ENCODE measurements at regions not wholly inside any gene's neighbourhood (a gene's known extent, or its start where the extent isn't known, plus 50 kb on each side); places are given as distances from the start of the nearest gene placed in this dataset.

DNA sequence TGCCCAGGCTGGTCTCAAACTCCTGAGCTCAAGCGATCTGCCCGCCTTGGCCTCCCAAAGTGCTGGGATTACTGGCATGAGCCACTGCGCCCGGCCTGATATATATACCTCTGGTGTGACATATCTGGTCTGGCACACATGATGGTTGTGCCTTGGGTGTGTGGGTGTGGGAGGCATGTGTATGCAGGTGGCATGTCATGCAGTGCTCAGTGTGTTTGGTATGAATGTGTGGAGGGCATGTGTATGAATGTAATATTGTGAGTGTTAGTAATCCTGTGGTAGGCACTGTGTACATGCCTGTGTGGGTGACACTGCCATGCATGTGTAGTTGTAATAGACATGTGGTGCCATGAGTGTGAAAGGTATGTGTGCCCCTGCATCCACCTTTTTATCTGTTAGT is 179.3 kb upstream of the GOT2 start (continued):
- TF ChIP-seq, protein P1, sequence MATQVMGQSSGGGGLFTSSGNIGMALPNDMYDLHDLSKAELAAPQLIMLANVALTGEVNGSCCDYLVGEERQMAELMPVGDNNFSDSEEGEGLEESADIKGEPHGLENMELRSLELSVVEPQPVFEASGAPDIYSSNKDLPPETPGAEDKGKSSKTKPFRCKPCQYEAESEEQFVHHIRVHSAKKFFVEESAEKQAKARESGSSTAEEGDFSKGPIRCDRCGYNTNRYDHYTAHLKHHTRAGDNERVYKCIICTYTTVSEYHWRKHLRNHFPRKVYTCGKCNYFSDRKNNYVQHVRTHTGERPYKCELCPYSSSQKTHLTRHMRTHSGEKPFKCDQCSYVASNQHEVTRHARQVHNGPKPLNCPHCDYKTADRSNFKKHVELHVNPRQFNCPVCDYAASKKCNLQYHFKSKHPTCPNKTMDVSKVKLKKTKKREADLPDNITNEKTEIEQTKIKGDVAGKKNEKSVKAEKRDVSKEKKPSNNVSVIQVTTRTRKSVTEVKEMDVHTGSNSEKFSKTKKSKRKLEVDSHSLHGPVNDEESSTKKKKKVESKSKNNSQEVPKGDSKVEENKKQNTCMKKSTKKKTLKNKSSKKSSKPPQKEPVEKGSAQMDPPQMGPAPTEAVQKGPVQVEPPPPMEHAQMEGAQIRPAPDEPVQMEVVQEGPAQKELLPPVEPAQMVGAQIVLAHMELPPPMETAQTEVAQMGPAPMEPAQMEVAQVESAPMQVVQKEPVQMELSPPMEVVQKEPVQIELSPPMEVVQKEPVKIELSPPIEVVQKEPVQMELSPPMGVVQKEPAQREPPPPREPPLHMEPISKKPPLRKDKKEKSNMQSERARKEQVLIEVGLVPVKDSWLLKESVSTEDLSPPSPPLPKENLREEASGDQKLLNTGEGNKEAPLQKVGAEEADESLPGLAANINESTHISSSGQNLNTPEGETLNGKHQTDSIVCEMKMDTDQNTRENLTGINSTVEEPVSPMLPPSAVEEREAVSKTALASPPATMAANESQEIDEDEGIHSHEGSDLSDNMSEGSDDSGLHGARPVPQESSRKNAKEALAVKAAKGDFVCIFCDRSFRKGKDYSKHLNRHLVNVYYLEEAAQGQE (IDR thresholded peaks at IDR 0.05; ENCODE audit: unreplicated experiment): no peak
- TF ChIP-seq CREB1 (CRISPR knock-in tag; IDR thresholded peaks at IDR 0.05; ENCODE audit: low read depth): no peak
- TF ChIP-seq STAT1 (IDR thresholded peaks at IDR 0.05; ENCODE audit: unreplicated experiment): no peak

DNA sequence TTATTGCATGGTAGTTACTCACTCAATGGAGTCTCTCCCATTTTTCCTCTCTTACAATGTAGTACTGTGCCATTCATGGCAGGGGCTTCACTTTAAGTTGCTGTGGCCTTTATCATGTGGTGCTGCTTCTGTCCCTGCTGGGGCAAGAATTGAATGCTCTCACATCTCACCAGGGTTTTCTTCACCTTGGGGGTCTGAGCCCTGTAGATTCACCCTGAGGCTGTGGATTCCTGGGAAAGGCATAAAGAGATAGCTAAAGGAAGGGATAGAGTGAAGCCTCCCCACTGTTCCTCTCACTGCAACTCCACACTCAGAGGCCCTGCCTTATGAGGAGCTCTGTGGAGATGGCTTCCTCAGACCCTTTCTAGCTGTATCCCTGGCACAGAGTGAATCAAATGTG is 178.5 kb upstream of the GOT2 start:
- peaks cover 11% of the 10 kb centered on the region for H3K9me3 Mint-ChIP-seq
- ATAC-seq: no peak
- Histone ChIP-seq H2AFZ (no peak overlapping the region), H3K4me3 (no peak overlapping the region), H3K4me2 (no peak overlapping the region), H3K79me2 (replicated peaks; ENCODE audit: insufficient read depth) (no peaks in the 10 kb centered on the region), H4K20me1 (replicated peaks; ENCODE audit: insufficient read depth) (no peaks in the 10 kb centered on the region), H3K27ac (ENCODE audit: low read depth) (no peak overlapping the region), H3K9me2 (ENCODE audit: insufficient read depth) (0 out of 2 replicates have a peak, but pooled peaks cover 2% of the 10 kb centered on the region), H3K36me3 (ENCODE audit: insufficient read depth) (no peaks in the 10 kb centered on the region), H3K27me3 (ENCODE audit: insufficient read depth) (no peaks in the 10 kb centered on the region), H3K4me1 (ENCODE audit: insufficient read depth) (no peaks in the 10 kb centered on the region), H3F3A (replicated peaks; ENCODE audit: low read depth) (no peaks in the 10 kb centered on the region)
- no peaks in the 10 kb centered on the region; the same call in 2 of the 3 replicates for H3K36me3 Mint-ChIP-seq (ENCODE audit: low read depth)
- no peak for TF ChIP-seq CREB1 (CRISPR knock-in tag; IDR thresholded peaks at IDR 0.05; ENCODE audit: low read depth)
- TF ChIP-seq, protein P2, sequence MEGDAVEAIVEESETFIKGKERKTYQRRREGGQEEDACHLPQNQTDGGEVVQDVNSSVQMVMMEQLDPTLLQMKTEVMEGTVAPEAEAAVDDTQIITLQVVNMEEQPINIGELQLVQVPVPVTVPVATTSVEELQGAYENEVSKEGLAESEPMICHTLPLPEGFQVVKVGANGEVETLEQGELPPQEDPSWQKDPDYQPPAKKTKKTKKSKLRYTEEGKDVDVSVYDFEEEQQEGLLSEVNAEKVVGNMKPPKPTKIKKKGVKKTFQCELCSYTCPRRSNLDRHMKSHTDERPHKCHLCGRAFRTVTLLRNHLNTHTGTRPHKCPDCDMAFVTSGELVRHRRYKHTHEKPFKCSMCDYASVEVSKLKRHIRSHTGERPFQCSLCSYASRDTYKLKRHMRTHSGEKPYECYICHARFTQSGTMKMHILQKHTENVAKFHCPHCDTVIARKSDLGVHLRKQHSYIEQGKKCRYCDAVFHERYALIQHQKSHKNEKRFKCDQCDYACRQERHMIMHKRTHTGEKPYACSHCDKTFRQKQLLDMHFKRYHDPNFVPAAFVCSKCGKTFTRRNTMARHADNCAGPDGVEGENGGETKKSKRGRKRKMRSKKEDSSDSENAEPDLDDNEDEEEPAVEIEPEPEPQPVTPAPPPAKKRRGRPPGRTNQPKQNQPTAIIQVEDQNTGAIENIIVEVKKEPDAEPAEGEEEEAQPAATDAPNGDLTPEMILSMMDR (conservative IDR thresholded peaks at IDR 0.05; ENCODE audit: low read depth in 2 of 2): no peak
- TF ChIP-seq NANOG (IDR thresholded peaks at IDR 0.05; ENCODE audit: borderline replicate concordance): no peak
- no peak for TF ChIP-seq EZH2 (IDR thresholded peaks at IDR 0.05; ENCODE audit: low read depth, unreplicated experiment)
- H3K4me3 Mint-ChIP-seq: no peak overlapping the region
- no peaks in the 10 kb centered on the region for H3K4me1 Mint-ChIP-seq
- no peak for DNase-seq (ENCODE audit: low spot score)
- no peak overlapping the region for H3K27ac Mint-ChIP-seq
- H3K27me3 Mint-ChIP-seq (ENCODE audit: insufficient read depth, low read depth, poor library complexity): no peaks in the 10 kb centered on the region

DNA sequence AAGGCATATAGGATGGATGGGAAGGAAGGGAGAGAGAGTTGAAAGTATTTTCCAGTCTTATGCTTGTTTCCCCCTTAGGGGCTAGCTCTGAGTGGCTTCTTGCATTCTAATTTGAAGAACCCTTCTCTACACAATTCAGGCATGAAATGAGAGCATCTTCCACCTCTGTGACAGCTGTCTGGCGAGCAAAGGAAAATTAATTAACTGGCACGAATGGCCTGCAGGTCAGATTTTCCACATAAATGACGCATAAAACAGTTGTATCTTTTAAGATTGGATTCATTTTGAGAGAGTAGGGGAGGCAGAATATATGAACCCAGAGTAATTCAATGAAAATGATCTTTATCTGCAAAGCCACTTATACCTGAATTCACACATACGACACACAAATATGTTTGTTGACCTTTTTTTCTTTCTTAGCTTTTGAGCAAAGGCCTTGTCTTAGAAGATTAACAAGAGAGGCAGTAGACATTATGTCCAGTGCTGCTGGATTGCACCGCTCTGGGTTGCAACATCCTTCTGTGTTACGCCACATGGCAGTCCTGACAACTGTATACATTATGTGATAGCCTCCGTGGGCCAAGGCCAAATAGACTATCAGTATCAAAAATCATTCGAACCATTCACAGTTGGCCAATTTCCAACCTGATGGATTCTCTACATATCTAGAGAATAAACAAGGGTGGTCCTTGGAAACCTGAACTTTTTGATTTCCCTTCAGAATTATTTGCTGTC is 173.0 kb upstream of the GOT2 start:
- no peaks in the 10 kb centered on the region for H3K4me1 ChIP-seq (ENCODE audit: insufficient read depth)
- H3K27ac ChIP-seq (ENCODE audit: low read depth): no peak overlapping the region
- no peaks in the 10 kb centered on the region for H3K27me3 ChIP-seq (ENCODE audit: insufficient read depth)
- no peaks in the 10 kb centered on the region for H3K9me3 Mint-ChIP-seq
- H3K36me3 ChIP-seq (ENCODE audit: insufficient read depth): no peaks in the 10 kb centered on the region
- no peak overlapping the region for H2AFZ ChIP-seq
- no peak for ATAC-seq
- no peak overlapping the region for H3K27ac Mint-ChIP-seq
- H3K36me3 Mint-ChIP-seq (ENCODE audit: low read depth): no peaks in the 10 kb centered on the region
- no peak for DNase-seq (ENCODE audit: low spot score)
- H3K27me3 Mint-ChIP-seq (ENCODE audit: insufficient read depth, low read depth, poor library complexity): peaks cover under 1% of the 10 kb centered on the region
- H3K9me2 ChIP-seq (ENCODE audit: insufficient read depth): no peaks in the 10 kb centered on the region
- no peak overlapping the region for H3K4me3 ChIP-seq
- no peak overlapping the region for H3K4me2 ChIP-seq
- H3K4me1 Mint-ChIP-seq: no peaks in the 10 kb centered on the region
- no peaks in the 10 kb centered on the region for H3F3A ChIP-seq (replicated peaks; ENCODE audit: low read depth)
- no peaks in the 10 kb centered on the region for H3K79me2 ChIP-seq (replicated peaks; ENCODE audit: insufficient read depth)
- no peaks in the 10 kb centered on the region for H4K20me1 ChIP-seq (replicated peaks; ENCODE audit: insufficient read depth)
- H3K4me3 Mint-ChIP-seq: no peak overlapping the region
- TF ChIP-seq CREB1 (CRISPR knock-in tag; IDR thresholded peaks at IDR 0.05; ENCODE audit: low read depth) (no peak), ZNF114 (CRISPR knock-in tag; IDR thresholded peaks at IDR 0.05) (no peak)
- TF ChIP-seq, protein P3, sequence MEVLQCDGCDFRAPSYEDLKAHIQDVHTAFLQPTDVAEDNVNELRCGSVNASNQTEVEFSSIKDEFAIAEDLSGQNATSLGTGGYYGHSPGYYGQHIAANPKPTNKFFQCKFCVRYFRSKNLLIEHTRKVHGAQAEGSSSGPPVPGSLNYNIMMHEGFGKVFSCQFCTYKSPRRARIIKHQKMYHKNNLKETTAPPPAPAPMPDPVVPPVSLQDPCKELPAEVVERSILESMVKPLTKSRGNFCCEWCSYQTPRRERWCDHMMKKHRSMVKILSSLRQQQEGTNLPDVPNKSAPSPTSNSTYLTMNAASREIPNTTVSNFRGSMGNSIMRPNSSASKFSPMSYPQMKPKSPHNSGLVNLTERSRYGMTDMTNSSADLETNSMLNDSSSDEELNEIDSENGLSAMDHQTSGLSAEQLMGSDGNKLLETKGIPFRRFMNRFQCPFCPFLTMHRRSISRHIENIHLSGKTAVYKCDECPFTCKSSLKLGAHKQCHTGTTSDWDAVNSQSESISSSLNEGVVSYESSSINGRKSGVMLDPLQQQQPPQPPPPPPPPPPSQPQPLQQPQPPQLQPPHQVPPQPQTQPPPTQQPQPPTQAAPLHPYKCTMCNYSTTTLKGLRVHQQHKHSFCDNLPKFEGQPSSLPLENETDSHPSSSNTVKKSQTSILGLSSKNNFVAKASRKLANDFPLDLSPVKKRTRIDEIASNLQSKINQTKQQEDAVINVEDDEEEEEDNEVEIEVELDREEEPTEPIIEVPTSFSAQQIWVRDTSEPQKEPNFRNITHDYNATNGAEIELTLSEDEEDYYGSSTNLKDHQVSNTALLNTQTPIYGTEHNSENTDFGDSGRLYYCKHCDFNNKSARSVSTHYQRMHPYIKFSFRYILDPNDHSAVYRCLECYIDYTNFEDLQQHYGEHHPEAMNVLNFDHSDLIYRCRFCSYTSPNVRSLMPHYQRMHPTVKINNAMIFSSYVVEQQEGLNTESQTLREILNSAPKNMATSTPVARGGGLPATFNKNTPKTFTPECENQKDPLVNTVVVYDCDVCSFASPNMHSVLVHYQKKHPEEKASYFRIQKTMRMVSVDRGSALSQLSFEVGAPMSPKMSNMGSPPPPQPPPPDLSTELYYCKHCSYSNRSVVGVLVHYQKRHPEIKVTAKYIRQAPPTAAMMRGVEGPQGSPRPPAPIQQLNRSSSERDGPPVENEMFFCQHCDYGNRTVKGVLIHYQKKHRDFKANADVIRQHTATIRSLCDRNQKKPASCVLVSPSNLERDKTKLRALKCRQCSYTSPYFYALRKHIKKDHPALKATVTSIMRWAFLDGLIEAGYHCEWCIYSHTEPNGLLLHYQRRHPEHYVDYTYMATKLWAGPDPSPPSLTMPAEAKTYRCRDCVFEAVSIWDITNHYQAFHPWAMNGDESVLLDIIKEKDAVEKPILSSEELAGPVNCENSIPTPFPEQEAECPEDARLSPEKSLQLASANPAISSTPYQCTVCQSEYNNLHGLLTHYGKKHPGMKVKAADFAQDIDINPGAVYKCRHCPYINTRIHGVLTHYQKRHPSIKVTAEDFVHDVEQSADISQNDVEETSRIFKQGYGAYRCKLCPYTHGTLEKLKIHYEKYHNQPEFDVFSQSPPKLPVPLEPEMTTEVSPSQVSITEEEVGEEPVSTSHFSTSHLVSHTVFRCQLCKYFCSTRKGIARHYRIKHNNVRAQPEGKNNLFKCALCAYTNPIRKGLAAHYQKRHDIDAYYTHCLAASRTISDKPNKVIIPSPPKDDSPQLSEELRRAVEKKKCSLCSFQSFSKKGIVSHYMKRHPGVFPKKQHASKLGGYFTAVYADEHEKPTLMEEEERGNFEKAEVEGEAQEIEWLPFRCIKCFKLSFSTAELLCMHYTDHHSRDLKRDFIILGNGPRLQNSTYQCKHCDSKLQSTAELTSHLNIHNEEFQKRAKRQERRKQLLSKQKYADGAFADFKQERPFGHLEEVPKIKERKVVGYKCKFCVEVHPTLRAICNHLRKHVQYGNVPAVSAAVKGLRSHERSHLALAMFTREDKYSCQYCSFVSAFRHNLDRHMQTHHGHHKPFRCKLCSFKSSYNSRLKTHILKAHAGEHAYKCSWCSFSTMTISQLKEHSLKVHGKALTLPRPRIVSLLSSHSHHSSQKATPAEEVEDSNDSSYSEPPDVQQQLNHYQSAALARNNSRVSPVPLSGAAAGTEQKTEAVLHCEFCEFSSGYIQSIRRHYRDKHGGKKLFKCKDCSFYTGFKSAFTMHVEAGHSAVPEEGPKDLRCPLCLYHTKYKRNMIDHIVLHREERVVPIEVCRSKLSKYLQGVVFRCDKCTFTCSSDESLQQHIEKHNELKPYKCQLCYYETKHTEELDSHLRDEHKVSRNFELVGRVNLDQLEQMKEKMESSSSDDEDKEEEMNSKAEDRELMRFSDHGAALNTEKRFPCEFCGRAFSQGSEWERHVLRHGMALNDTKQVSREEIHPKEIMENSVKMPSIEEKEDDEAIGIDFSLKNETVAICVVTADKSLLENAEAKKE (CRISPR knock-in tag; IDR thresholded peaks at IDR 0.05): no peak
